Left hindlimb (tissue), 1 donor: ENCODE measurements at regions not wholly inside any gene's neighbourhood (a gene's known extent, or its start where the extent isn't known, plus 50 kb on each side); places are given as distances from the start of the nearest gene placed in this dataset.

Experiments used
- DNase-seq: peaks from one replicate; pipeline ENCODE4 v3.0.0-alpha.2; 2018

DNA sequence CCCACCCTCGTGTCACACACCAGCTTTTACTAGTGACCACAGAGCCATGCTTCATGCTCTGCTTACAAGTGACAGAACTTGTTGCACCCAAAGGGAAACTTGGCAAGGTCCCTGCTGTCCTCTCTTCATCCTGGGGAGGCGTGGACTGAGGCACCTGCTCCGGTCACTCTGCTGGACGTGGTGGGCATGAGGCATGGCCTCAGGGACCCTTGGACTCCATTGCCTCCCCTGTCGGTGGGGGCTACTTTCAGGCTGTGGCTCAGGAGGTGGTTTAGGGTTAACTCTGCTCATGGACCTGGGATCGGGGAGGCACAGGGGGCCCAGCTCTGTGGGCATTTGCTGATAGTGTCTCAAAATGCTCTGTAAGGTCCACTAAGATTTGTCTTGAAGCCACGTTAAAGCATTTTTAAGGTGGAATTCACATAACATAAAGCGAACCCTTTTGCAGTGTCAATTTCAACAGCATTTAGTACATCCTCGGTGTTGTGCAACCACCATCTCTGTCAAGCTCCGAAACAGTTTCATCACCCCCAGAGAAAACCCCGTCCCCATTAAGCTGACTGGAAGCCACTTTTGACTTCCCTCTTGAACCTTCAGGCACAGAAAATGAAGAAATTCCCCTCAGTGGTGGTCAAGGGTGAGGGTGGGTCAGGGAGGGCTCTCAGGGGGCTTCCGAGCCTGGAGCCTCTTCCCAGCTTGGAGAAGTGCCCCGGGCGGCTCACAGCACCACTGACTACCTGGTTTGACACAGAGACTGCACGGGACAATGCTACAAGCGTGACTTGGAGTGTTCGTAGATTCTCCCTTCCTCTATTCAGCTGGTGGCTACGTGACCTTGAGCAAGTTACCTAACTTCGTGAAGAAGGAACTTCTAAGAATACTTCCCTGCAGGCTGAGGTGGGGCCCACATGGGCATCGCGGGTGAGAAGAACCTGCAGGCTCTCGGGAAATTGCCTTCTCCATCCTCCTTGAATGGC, 100.0 kb upstream of the HDAC4 start:
- no peak for DNase-seq

DNA sequence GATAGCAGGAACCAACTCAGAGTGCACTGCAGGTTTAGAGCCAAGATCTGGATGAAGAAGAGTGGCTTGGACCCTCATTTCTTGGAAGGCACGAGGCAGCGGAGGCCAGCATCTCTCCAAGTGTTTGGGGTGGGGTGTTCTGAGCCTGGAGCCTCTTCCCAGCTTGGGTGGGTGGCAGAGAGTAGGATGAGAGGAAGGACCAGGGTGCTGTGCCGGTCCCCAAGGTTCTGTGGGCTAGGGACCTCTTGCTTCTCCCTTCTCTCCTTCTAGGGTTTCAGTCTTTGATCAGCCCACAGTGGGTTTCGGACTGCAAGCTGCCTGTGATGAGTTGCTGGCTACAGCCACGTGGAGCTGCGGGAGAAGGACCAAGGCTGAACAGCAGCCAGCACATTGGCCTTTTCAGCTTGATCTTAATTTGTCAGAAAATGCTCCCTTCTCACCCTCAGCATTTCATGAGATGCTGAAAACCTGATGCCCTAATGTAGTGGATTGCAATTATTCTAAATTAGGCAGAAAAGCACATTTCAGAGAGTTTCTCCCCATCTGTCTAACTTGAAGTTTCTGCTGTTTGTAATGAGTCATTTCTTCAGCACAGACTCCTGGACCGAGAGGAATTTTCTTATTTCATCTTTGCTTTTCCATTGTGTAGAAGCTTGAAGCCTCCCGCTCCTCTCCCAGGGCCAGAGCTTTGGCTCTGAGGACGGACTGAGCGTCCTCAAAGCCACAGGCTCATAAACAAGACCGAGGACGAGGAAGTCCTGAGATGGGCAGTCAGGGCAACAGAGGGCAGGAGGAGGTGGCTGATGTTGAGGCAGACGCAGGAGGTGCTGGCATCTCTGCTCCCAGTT, 99.1 kb upstream of the HDAC4 start:
- no peak for DNase-seq

DNA sequence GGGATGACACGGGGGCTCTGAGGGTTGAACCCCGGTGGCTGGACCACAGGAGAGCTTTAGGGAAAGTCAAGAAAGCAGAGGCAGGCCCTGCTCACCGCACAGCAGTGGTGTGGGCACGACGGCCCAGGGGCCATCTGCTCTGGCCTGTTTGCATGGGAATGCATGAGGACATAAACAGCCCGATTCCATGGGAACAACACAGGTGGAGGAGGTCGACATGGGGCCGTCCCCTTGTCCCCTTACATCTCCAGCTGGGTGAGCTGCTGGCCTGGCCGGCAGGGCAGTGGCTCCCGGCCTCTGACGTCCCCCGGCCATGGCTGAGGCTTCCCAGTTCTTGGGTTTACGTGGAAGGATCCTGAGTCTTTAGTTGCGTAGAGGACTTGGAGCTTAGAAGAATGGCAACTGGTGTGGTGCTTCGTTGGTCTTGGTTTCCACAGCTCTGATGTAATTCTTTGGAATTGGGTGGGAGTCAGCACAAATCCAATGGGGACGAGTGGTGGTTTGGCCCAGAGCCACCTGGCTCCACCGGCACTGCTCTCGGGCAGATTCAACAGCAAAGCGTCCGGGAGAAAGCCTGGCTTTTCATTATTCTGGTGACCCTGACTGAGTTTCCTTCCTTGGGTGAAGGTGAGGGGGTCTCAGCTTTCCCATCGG, 98.3 kb upstream of the HDAC4 start:
- DNase-seq: peak; percentile 68

DNA sequence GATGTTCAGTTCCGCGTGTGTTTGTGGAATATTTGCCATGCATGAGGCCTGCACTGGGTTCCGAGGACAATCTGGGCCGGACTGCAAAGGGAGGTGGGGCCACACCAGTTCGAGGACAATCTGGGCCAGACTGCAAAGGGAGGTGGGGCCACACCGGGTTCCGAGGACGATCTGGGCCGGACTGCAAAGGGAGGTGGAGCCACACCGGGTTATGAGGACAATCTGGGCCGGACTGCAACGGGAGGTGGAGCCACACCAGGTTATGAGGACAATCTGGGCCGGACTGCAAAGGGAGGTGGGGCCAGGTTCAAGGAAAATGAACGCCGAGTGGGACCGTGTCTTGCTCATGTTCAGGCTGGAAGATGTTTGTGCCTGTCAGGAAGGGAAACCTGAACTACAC, 97.8 kb upstream of the HDAC4 start:
- no peak for DNase-seq

DNA sequence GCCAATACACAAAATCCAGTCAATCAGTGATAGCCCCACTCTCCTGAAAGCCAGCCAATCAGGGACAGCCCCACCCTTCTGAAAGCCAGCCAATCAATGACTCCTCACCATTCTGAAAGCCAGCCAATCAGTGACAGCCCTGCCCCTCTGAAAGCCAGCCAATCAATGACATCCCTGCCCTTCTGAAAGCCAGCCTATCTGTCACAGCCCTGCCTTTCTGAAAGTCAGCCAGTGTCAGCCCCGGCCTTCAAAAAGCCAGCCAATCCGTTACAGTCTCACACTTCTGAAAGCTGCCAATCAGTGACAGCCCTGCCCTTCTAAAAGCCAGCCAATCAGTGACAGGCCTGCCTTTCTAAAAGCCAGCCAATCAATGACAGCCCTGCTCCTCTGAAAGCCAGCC, 95.9 kb upstream of the HDAC4 start:
- DNase-seq: no peak

DNA sequence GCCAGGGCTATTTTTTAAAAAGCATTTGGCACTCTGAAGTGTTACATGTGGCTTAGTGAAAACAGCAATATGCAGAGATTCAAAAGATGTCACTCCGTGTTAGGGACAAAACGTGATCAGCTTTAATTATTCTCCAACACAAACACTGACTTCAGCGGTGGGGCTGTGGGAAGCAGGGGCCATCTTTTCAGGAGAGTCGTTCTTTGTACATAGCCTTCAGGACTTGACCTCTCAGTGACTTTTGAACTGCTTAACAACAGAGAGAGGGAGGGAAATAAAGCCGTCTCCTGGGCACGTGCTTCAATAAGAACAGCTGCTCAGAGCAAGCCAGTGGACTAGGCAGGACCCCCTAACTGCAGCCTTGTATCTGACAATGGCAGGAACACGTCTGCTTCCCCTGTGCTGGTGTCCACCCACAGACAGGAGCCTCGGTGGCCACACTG, 95.0 kb upstream of the HDAC4 start:
- DNase-seq: no peak

DNA sequence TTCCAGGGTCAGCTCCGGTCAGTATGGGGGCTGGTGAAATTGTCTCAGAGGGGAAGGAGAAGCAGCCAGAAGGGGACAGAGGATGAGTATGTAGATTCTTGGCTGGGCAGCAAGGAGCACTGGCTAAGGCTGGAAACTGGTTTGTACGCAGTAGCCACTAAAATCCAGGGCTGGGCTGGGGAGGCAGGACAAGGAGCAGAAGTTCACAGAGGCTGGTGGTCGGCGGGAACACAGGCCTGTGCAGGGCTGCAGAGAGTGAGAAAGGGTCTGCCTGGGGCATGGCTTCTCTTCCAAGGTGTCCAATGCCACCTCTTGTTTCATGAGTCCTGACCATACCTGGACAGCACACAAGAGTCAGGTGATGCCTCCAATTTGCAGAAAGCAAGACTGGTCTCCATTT, 94.4 kb upstream of the HDAC4 start:
- DNase-seq: no peak

DNA sequence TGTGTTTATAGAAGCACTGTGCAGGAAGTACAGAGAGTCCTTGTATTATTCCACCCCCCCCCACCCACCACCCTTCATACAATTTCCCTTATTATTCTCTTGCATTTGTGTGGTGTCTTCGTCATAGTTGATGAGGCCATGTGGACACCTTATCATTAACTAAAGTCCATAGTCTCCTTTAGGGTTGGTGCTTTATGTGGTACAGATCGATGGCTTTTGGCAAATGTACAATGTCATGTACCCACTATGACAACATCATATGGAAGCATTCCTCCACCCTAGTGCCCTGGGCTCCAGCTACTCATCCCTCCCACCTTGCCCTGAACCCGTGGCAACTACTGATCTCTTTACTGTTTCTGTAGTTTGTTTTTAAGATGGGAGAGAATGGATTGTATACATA, 93.8 kb upstream of the HDAC4 start:
- DNase-seq: no peak

DNA sequence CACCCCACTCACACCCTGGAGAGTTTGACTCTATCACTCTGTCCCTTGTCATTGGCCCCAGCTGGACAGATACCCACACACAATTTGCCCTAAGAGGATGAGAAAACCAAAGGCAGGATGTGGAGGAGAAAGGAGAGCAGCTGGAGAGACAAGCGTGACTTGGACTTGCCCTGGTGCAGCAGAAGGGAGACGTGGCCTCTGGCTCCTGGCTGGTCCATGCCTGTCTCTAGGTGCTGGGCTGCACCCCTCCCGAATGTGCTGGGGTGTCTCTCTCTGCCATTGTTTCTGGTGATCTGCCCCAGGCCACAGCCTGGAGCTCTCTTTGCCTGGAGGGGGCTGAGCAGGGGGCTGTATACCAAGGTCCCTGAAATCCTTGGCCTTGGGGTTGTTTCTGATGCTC, 88.7 kb upstream of the HDAC4 start:
- DNase-seq: no peak

DNA sequence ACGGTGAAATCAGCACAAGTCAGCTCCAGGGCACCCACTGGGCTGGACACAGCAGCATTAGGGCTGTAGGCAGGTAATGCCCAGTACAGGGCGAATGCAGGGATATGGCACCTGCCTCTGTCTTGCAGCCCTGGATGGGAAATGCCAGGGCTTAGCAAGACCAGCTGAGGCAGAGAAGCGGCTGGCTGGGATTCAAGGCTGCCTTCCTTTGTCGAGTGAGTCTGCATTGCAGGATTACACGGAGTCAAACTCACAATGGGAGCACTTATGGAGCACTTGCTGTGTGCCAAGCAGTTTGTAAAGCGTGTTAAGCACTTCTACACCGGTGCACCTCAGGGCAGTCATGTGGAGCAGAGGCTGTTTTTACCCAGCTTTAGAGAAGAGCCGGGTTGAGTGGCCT, 87.3 kb upstream of the HDAC4 start:
- DNase-seq: no peak

DNA sequence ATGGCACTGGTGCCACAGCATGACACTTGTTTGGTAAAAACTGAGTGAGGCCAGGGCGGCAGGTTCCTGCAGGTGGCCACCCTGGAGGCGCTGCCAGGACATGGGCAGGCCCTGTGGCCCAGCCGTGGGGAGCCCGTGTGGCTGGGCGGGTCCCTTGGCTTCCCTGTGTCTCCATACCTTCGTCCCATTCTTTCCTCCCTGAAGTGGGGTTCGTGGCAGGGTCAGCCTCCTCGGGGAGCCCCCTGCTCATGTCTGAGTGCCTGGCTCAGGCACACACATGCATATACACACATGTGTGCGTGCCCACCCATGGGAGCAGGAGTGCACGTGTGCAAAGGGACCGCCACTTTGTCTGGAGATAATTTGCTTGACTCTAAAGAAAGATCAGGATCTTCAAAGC, 86.5 kb upstream of the HDAC4 start:
- DNase-seq: no peak

DNA sequence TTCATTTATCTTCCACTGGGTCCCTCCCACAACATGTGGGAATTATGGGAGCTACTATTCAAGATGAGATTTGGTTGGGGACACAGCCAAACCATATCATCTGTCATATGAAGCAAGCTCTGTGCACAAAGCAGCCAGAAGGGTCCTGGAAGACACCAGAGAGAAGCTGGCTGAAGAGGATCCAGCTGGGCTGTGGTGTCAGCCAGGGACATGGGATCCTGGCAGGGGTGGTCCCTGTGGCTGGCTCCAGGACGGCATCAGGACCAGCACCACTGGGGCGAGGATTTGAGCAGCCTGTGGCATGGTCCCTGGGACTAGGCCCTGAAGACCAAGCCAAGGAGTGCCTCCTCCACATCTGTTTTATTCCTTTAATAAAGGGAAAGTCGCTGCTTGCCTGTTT, 84.8 kb upstream of the HDAC4 start:
- no peak for DNase-seq

DNA sequence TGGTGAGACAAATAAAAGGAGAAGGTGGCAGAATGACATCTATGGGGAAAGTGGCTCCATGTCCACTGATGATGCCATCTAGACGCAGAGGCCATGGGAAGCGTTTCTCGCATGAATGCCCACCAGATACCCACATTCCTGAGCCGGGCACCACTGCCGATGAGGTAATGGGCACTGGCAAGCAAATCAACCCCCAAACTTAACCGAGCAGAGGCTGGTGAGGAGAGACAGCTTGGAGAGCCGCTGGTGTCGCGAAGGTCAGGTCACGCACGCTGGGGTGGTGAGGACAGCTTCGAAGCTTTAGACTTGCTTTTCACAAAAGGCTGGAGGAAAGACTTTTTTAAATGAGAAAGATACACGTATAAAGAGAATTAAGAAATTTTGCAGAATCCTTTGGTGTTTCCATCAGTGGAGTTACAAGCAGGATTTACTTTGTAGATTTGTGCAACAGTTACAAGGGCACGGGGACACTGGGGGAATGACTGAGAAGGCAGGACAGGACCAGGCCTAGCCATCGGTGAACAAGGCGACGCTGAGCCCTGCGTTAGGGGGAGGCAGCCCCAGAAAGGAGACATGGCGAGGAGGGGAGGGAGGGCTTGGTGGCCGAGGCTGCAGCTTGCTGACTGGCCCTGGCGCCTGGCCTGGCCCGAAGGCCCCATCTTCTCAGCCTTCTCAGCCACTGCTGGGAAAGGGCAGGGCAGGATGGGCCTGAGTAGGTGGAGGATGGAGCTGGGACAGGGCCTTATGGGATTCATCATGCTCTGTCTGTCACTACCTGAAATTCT, 83.9 kb upstream of the HDAC4 start:
- no peak for DNase-seq

DNA sequence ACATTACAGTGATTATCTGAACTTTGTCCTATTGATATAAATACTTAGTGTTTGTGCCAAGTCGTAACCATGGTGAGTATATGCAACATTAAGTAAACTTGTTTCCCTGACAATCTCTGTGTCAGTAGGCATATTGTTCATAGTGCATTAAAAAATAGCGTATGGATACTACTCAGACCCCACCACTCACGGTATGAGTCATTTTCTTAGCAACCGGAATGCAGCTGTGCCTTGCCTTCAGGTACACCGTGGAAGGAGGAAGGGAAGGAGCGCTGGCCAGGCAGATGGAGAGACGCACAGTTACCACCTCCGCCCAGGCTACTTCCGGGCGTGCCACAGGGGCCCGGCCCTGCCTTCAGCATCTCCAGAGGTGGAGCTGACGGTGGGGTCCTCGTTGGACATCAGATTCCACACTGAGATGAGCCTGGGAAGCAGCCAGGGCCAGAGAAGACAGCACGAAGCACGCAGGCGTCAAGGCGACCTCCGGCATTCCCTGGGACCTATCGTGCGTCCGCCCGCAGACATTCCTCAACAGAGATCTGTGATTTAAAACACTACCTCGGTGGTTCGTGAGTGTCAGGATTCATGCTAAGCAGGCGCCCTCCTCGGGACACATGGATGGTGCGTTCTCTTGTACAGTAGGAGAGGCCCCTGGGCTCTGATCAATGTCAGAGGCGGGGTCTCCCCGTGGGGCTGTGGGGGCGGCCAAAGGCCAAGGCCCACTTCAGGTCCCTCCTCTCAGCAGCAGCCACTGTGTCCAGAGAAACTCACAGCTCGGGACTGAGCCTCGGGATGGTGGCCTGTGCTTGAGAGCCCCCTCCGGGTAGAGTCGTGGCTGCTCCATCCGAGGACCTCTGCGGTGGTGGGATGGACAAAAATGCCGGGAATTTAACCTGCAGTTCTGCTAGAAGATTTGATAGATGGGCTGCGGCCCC, 82.2 kb upstream of the HDAC4 start:
- DNase-seq: no peak

DNA sequence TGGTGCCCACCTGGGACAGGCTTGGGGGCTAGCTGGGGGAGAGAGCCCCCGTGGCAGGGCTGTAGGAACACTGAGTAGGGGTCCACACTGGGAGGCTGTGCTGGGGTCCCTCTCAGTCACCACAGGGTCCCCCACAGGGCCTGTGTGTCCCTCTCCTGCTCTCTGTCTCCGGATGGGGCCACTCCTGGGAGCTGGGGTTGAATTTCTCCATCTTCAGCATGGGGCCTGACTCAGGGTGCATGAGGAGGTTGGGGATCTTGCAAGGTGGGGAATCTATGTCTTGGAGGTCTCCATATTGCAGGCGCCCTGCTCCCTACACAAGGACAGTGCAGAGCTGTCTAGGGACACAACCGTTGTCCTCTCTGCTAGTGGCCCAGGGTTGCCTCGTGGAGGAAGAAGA, 78.7 kb upstream of the HDAC4 start:
- no peak for DNase-seq

DNA sequence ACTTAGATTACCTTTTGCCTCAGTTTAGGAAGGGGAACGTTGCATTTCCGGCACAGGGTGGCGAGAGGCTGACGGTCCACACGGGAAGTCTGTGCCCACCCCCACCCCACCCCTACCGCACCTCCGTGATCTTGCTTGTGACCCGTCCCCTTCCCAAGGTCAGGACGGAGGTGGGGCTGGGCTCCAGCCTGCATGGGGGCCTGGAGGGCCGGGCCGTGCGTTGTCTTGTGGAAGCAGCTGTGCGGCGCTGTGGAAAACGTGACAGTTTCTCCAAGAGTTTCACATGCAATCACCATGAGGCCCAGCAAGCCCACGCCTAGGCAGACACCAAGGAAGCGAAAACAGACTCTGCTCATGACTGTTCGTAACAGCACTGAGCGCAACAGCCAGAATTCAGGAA, 76.8 kb upstream of the HDAC4 start:
- DNase-seq: no peak

DNA sequence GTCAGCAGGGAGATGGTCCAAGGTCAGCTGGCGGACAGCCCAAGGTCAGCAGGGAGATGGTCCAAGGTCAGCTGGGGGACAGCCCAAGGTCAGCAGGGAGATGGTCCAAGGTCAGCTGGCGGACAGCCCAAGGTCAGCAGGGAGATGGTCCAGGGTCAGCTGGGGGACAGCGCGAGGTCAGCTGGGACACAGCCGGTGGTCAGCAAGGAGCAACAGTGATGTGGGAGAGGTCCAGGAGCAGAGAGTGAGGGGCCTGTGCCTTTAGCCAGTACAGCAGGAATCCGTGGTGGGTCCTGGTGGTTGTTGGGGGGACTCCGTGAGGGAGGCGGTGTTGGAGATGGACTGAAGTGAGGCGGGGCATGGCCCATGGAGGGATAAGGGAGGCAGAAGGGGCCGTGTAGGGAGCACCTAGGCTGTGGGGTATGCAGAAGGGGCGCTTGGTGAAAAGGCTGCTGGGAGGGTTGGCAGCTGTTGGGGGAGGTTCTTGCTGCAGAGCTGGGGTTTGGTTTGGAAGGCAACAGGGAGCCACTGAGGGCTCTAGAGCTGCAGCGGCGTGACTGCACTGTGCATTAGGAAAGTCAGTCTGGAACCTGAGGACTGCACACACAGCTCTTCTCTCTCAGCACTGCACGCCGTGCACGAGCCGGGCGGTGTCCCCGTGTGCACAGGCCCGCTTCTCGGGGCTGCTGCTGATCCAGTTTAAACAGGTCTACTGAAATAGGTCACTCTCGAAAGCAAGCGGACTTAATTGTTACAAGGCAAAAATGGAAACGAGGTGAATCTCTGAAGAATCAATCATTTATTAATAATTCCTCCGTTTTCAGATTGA, 76.2 kb upstream of the HDAC4 start:
- DNase-seq: no peak

DNA sequence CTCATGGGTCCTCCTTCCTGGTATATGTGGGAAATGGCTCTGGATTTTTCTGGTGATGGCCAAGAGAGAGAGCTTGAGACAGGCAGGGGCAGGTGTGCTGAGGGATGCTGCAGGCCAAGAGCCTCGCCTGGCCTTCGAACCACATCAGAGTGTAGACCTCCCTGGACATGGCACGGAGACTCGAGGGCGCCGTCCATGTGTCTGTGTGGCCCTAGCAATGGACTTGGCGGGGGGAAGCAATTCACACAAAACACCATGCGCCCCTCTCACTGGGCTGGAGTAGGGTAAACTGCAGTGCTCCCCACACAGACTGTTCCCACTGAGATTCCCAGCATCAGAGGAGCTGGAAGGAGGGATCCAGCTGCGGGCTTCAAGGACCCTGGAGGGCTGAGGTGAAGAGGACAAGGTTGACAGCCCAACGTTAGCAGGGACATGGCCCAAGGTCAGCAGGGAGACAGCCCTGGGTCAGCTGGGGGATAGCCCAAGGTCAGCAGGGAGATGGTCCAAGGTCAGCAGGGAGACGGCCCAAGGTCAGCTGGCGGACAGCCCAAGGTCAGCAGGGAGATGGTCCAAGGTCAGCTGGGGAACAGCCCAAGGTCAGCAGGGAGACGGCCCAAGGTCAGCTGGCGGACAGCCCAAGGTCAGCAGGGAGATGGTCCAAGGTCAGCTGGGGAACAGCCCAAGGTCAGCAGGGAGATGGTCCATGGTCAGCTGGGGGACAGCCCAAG, 75.4 kb upstream of the HDAC4 start:
- no peak for DNase-seq

DNA sequence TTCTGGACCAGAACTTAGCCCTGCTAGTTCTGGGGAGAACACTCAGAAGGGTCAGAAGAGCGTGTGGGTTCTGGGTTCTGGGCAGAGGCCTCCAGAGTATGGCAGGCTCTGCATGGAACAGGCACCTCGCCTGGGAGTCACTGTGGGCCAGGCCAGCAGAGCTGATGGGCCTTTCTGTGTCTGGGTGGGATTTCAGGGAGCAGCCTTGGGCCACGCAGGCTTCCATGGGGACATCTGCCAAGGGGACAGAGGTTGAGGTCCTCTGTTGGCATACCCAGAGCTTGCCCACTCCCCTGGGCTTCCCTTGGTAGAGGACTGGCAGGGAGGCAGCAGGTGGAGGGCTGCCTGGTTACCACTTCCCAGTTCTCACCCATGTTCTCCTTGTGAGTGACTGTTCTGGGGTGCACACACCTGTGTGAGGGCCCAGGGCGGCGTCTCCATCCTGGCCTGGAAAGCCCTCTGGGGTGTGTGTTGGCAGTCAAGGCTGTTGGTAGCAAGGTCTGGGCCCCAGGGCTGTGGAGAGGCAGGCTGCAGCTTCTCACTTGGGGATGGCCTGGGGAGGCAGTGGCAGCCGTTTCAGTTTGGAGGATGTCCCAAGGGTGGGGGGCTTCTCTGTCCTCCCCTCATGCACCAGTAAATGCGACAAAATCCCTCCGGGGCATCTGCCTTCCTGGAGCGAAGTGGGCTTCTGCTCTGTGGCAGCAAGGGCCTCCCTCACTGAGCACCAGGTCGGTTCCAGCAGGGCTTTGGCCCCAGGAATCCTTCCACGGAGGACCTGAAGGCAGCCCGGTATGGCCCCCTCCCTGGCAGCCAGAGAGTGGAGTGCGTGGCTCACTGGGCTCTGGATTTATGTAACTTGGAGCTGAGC, 74.6 kb upstream of the HDAC4 start:
- no peak for DNase-seq
